Progenitor cell of endocrine pancreas (in vitro differentiated cells): ENCODE measurements at regions not wholly inside any gene's neighbourhood (a gene's known extent, or its start where the extent isn't known, plus 50 kb on each side); places are given as distances from the start of the nearest gene placed in this dataset.

Experiments used
- DNase-seq: peaks from one replicate; pipeline ENCODE4 v3.0.0; 2021; ENCODE audit warnings: low spot score; ENCODE audit not compliant: unreplicated experiment
- H3K27ac Mint-ChIP-seq: 2 replicates; pipeline ENCODE4 v1.8.0; 2021; ENCODE audit warnings: mild to moderate bottlenecking, moderate library complexity, mixed read lengths
- H3K27me3 Mint-ChIP-seq: 2 replicates; pipeline ENCODE4 v1.8.0; 2021; ENCODE audit warnings: mixed read lengths
- H3K36me3 Mint-ChIP-seq: 2 replicates; pipeline ENCODE4 v1.8.0; 2022; ENCODE audit warnings: mixed read lengths; ENCODE audit not compliant: insufficient read depth
- H3K4me1 Mint-ChIP-seq: 2 replicates; pipeline ENCODE4 v1.8.0; 2021; ENCODE audit warnings: low read depth, mixed read lengths
- H3K4me3 Mint-ChIP-seq: 2 replicates; pipeline ENCODE4 v1.8.0; 2021; ENCODE audit warnings: low read depth, mild to moderate bottlenecking, moderate library complexity, mixed read lengths
- H3K9me3 Mint-ChIP-seq: 2 replicates; pipeline ENCODE4 v1.8.0; 2021; ENCODE audit warnings: low read depth, mixed read lengths
- CTCF ChIP-seq: fragments of 200-600 bp; sonication (generic); IDR thresholded peaks from one replicate; pipeline ENCODE4 v1.5.0; 2021; ENCODE audit warnings: antibody characterized with exemption, mild to moderate bottlenecking; ENCODE audit not compliant: unreplicated experiment

GRCh38 chr12:28887461-28887990 is 261.6 kb upstream of the FAR2 start:
- Mint-ChIP-seq H3K27me3 (no peaks in the 10 kb centered on the region), H3K4me3 (no peak overlapping the region), H3K27ac (no peak overlapping the region), H3K9me3 (no peaks in the 10 kb centered on the region), H3K4me1 (no peaks in the 10 kb centered on the region), H3K36me3 (no peaks in the 10 kb centered on the region)
- no peak for DNase-seq
- TF ChIP-seq CTCF: no peak

GRCh38 chr12:28890664-28891063 is 258.4 kb upstream of the FAR2 start:
- no peak overlapping the region for H3K27ac Mint-ChIP-seq
- DNase-seq: no peak
- no peaks in the 10 kb centered on the region for H3K27me3 Mint-ChIP-seq
- no peaks in the 10 kb centered on the region for H3K9me3 Mint-ChIP-seq
- no peaks in the 10 kb centered on the region for H3K4me1 Mint-ChIP-seq
- no peak overlapping the region for H3K4me3 Mint-ChIP-seq
- no peaks in the 10 kb centered on the region for H3K36me3 Mint-ChIP-seq
- TF ChIP-seq CTCF: no peak

GRCh38 chr12:28891126-28891525 is 258.0 kb upstream of the FAR2 start:
- Mint-ChIP-seq H3K9me3 (no peaks in the 10 kb centered on the region), H3K27me3 (no peaks in the 10 kb centered on the region)

GRCh38 chr12:28893365-28893764 is 255.7 kb upstream of the FAR2 start:
- DNase-seq: no peak
- TF ChIP-seq CTCF: no peak
- H3K27ac Mint-ChIP-seq: no peak overlapping the region
- H3K4me1 Mint-ChIP-seq: no peaks in the 10 kb centered on the region
- no peaks in the 10 kb centered on the region for H3K36me3 Mint-ChIP-seq
- H3K27me3 Mint-ChIP-seq: no peaks in the 10 kb centered on the region
- H3K4me3 Mint-ChIP-seq: no peak overlapping the region
- H3K9me3 Mint-ChIP-seq: no peaks in the 10 kb centered on the region

More at GRCh38 chr12:28891126-28891525, 258.0 kb upstream of the FAR2 start:
- Mint-ChIP-seq H3K36me3 (no peaks in the 10 kb centered on the region), H3K27ac (no peak overlapping the region), H3K4me1 (no peaks in the 10 kb centered on the region), H3K4me3 (no peak overlapping the region)
- no peak for TF ChIP-seq CTCF
- DNase-seq: no peak

GRCh38 chr12:28893856-28894255 is 255.2 kb upstream of the FAR2 start:
- TF ChIP-seq CTCF: no peak
- Mint-ChIP-seq H3K4me1 (no peaks in the 10 kb centered on the region), H3K9me3 (no peaks in the 10 kb centered on the region), H3K36me3 (no peaks in the 10 kb centered on the region), H3K4me3 (no peak overlapping the region), H3K27me3 (no peaks in the 10 kb centered on the region), H3K27ac (no peak overlapping the region)
- no peak for DNase-seq
